ENCODE measurements at regions not wholly inside any gene's neighbourhood (a gene's known extent, or its start where the extent isn't known, plus 50 kb on each side); places are given as distances from the start of the nearest gene placed in this dataset.

GRCh38 chr5:10081584-10081983 lies 168.1 kb downstream of the ATPSCKMT start:
- ChIA-PET CTCF (ENCODE audit: low intra/inter-chr PET ratio, low total read pairs) (no interaction called here), POLR2A (no interaction called here)
- in situ Hi-C loops (cut with HindIII; ENCODE audit: extremely low pct_ligation_motif_present, low pct_unique_long_range_greater_than_20kb) = no loop called here
- H3K9ac ChIP-seq (ENCODE audit: insufficient read depth, low read depth, low read length) = no peak overlapping the region
- ATAC-seq (no peak), FAIRE-seq (no peak), DNase-seq (ENCODE audit: low spot score) (no peak)
- H3K4me3 ChIP-seq (replicated peaks in 1 of 3; ENCODE audit: insufficient read depth in 1 of 3, low read depth in 2 of 3, low read length in 3 of 3) = no peak overlapping the region
- BruUV-seq (replicated peaks) = no TSS peak
- H3K36me3 ChIP-seq (replicated peaks in 1 of 2; ENCODE audit: control insufficient read depth in 1 of 2, insufficient read depth in 2 of 2, low read length in 2 of 2) = no peaks in the 10 kb centered on the region
- H3K79me2 ChIP-seq (ENCODE audit: insufficient read depth, low read length) = no peaks in the 10 kb centered on the region
- 14% methylated on average over 4 of the region's 4 CpGs for WGBS (ENCODE audit: low lambda C conversion rate)
- H3K27me3 ChIP-seq (ENCODE audit: control insufficient read depth in 1 of 2, insufficient read depth in 2 of 2, low read length in 2 of 2) = peaks cover 0 to 4% of the 10 kb centered on the region in 2 experiments; a peak in 1 of 5 replicates
- H4K20me1 ChIP-seq (ENCODE audit: insufficient read depth, low read length) = no peaks in the 10 kb centered on the region
- H2AFZ ChIP-seq (ENCODE audit: low read length) = no peak overlapping the region
- no peaks in the 10 kb centered on the region for H3K9me3 ChIP-seq (ENCODE audit: low read length)
- H3K4me1 ChIP-seq (ENCODE audit: insufficient read depth, low read length) = no peaks in the 10 kb centered on the region
- TF ChIP-seq EZH2 (conservative IDR thresholded peaks at IDR 0.05; ENCODE audit: low read depth, low read length) (no peak), GLMP (CRISPR knock-in tag; IDR thresholded peaks at IDR 0.05; ENCODE audit: borderline replicate concordance) (no peak), MIXL1 (CRISPR knock-in tag; IDR thresholded peaks at IDR 0.05) (no peak), ATRX (CRISPR knock-in tag; IDR thresholded peaks at IDR 0.05; ENCODE audit: borderline replicate concordance) (no peak), ZZZ3 (CRISPR knock-in tag; IDR thresholded peaks at IDR 0.05; ENCODE audit: borderline replicate concordance) (no peak), SMAD1 (CRISPR knock-in tag; IDR thresholded peaks at IDR 0.05; ENCODE audit: borderline replicate concordance, low read depth) (no peak), WIZ (CRISPR knock-in tag; IDR thresholded peaks at IDR 0.05) (no peak), SP140L (CRISPR knock-in tag; IDR thresholded peaks at IDR 0.05; ENCODE audit: borderline replicate concordance) (no peak)
- intact Hi-C loops (cut with micrococcal nuclease; ENCODE audit: unreplicated experiment) = no loop called here
- H3K4me2 ChIP-seq (ENCODE audit: low read depth, low read length) = no peak overlapping the region
- H3K27ac ChIP-seq (ENCODE audit: extremely low read length, insufficient read depth, low read length) = no peak overlapping the region
